ENCODE measurements at regions not wholly inside any gene's neighbourhood (a gene's known extent, or its start where the extent isn't known, plus 50 kb on each side); places are given as distances from the start of the nearest gene placed in this dataset.

- Histone ChIP-seq H3K9me3 (ENCODE audit: control insufficient read depth, low read depth, low read length) (no peaks in the 10 kb centered on the region), H3K36me3 (ENCODE audit: control insufficient read depth, insufficient read depth, low read length) (no peaks in the 10 kb centered on the region), H3K27me3 (ENCODE audit: control insufficient read depth, insufficient read depth, low read length) (no peaks in the 10 kb centered on the region), H3K4me1 (ENCODE audit: control insufficient read depth, insufficient read depth, low read length) (no peaks in the 10 kb centered on the region), H3K27ac (ENCODE audit: low read length) (no peak overlapping the region), H3K4me3 (ENCODE audit: low read length) (no peak overlapping the region)
- 89% methylated on average over 1 of the region's 3 CpGs for WGBS (ENCODE audit: insufficient coverage, low lambda C conversion rate)
- DNase-seq = no peak
These were observed 771.6 kb downstream of the LRFN5 start for GRCh38 chr14:42378274-42378673.

- Histone ChIP-seq H3K9me3 (ENCODE audit: control insufficient read depth, low read depth, low read length) (no peaks in the 10 kb centered on the region), H3K27ac (ENCODE audit: low read length) (no peak overlapping the region), H3K36me3 (ENCODE audit: control insufficient read depth, insufficient read depth, low read length) (no peaks in the 10 kb centered on the region), H3K27me3 (ENCODE audit: control insufficient read depth, insufficient read depth, low read length) (no peaks in the 10 kb centered on the region), H3K4me1 (ENCODE audit: control insufficient read depth, insufficient read depth, low read length) (no peaks in the 10 kb centered on the region), H3K4me3 (ENCODE audit: low read length) (no peak overlapping the region)
- DNase-seq = no peak
These were observed 767.7 kb downstream of the LRFN5 start for GRCh38 chr14:42374332-42374731.

GRCh38 chr14:42370056-42370455 is 763.4 kb downstream of the LRFN5 start:
- H3K27me3 ChIP-seq (ENCODE audit: control insufficient read depth, insufficient read depth, low read length) = no peaks in the 10 kb centered on the region
- H3K4me3 ChIP-seq (ENCODE audit: low read length) = no peak overlapping the region
- H3K4me1 ChIP-seq (ENCODE audit: control insufficient read depth, insufficient read depth, low read length) = no peaks in the 10 kb centered on the region
- no peaks in the 10 kb centered on the region for H3K9me3 ChIP-seq (ENCODE audit: control insufficient read depth, low read depth, low read length)
- H3K27ac ChIP-seq (ENCODE audit: low read length) = no peak overlapping the region
- no CpG with 5 or more reads among the region's 1 CpG for WGBS (ENCODE audit: insufficient coverage, low lambda C conversion rate)
- H3K36me3 ChIP-seq (ENCODE audit: control insufficient read depth, insufficient read depth, low read length) = no peaks in the 10 kb centered on the region
- DNase-seq = no peak

GRCh38 chr14:42368234-42368633 is 761.6 kb downstream of the LRFN5 start:
- DNase-seq = no peak
- WGBS (ENCODE audit: insufficient coverage, low lambda C conversion rate) = no CpG with 5 or more reads among the region's 1 CpG
- Histone ChIP-seq H3K4me3 (ENCODE audit: low read length) (no peak overlapping the region), H3K36me3 (ENCODE audit: control insufficient read depth, insufficient read depth, low read length) (no peaks in the 10 kb centered on the region), H3K27me3 (ENCODE audit: control insufficient read depth, insufficient read depth, low read length) (no peaks in the 10 kb centered on the region), H3K4me1 (ENCODE audit: control insufficient read depth, insufficient read depth, low read length) (no peaks in the 10 kb centered on the region), H3K9me3 (ENCODE audit: control insufficient read depth, low read depth, low read length) (no peaks in the 10 kb centered on the region), H3K27ac (ENCODE audit: low read length) (no peak overlapping the region)

GRCh38 chr14:42353315-42353714 is 746.6 kb downstream of the LRFN5 start:
- no peaks in the 10 kb centered on the region for H3K9me3 ChIP-seq (ENCODE audit: control insufficient read depth, low read depth, low read length)
- no peaks in the 10 kb centered on the region for H3K4me1 ChIP-seq (ENCODE audit: control insufficient read depth, insufficient read depth, low read length)
- no peak overlapping the region for H3K4me3 ChIP-seq (ENCODE audit: low read length)
- no peaks in the 10 kb centered on the region for H3K36me3 ChIP-seq (ENCODE audit: control insufficient read depth, insufficient read depth, low read length)
- no peak overlapping the region for H3K27ac ChIP-seq (ENCODE audit: low read length)
- no peak for DNase-seq
- WGBS (ENCODE audit: insufficient coverage, low lambda C conversion rate) = 83% methylated on average over 1 of the region's 2 CpGs
- H3K27me3 ChIP-seq (ENCODE audit: control insufficient read depth, insufficient read depth, low read length) = no peaks in the 10 kb centered on the region

GRCh38 chr14:42335918-42336317 is 729.2 kb downstream of the LRFN5 start:
- H3K9me3 ChIP-seq (ENCODE audit: control insufficient read depth, low read depth, low read length) = no peaks in the 10 kb centered on the region
- H3K27ac ChIP-seq (ENCODE audit: low read length) = no peak overlapping the region
- no peaks in the 10 kb centered on the region for H3K4me1 ChIP-seq (ENCODE audit: control insufficient read depth, insufficient read depth, low read length)
- WGBS (ENCODE audit: insufficient coverage, low lambda C conversion rate) = 22% methylated on average over 1 of the region's 1 CpG
- H3K27me3 ChIP-seq (ENCODE audit: control insufficient read depth, insufficient read depth, low read length) = no peaks in the 10 kb centered on the region
- H3K4me3 ChIP-seq (ENCODE audit: low read length) = no peak overlapping the region
- no peaks in the 10 kb centered on the region for H3K36me3 ChIP-seq (ENCODE audit: control insufficient read depth, insufficient read depth, low read length)
- no peak for DNase-seq

- H3K4me3 ChIP-seq (ENCODE audit: low read length) = no peak overlapping the region
- DNase-seq = no peak
- H3K4me1 ChIP-seq (ENCODE audit: control insufficient read depth, insufficient read depth, low read length) = no peaks in the 10 kb centered on the region
- whole genome bisulfite sequencing (ENCODE audit: insufficient coverage, low lambda C conversion rate) = 93% methylated on average over 2 of the region's 2 CpGs
- no peaks in the 10 kb centered on the region for H3K27me3 ChIP-seq (ENCODE audit: control insufficient read depth, insufficient read depth, low read length)
- no peak overlapping the region for H3K27ac ChIP-seq (ENCODE audit: low read length)
- H3K9me3 ChIP-seq (ENCODE audit: control insufficient read depth, low read depth, low read length) = no peaks in the 10 kb centered on the region
- no peaks in the 10 kb centered on the region for H3K36me3 ChIP-seq (ENCODE audit: control insufficient read depth, insufficient read depth, low read length)
These were observed 728.3 kb downstream of the LRFN5 start for GRCh38 chr14:42334931-42335330.

GRCh38 chr14:42323426-42323825 is 716.8 kb downstream of the LRFN5 start:
- H3K27ac ChIP-seq (ENCODE audit: low read length) = no peak overlapping the region
- H3K27me3 ChIP-seq (ENCODE audit: control insufficient read depth, insufficient read depth, low read length) = no peaks in the 10 kb centered on the region
- no peaks in the 10 kb centered on the region for H3K36me3 ChIP-seq (ENCODE audit: control insufficient read depth, insufficient read depth, low read length)
- no peaks in the 10 kb centered on the region for H3K4me1 ChIP-seq (ENCODE audit: control insufficient read depth, insufficient read depth, low read length)
- no peak overlapping the region for H3K4me3 ChIP-seq (ENCODE audit: low read length)
- WGBS (ENCODE audit: insufficient coverage, low lambda C conversion rate) = no CpG with 5 or more reads among the region's 1 CpG
- DNase-seq = no peak
- no peaks in the 10 kb centered on the region for H3K9me3 ChIP-seq (ENCODE audit: control insufficient read depth, low read depth, low read length)

- no peak for DNase-seq
- H3K27ac ChIP-seq (ENCODE audit: low read length) = no peak overlapping the region
- H3K9me3 ChIP-seq (ENCODE audit: control insufficient read depth, low read depth, low read length) = no peaks in the 10 kb centered on the region
- H3K27me3 ChIP-seq (ENCODE audit: control insufficient read depth, insufficient read depth, low read length) = no peaks in the 10 kb centered on the region
- no peaks in the 10 kb centered on the region for H3K36me3 ChIP-seq (ENCODE audit: control insufficient read depth, insufficient read depth, low read length)
- WGBS (ENCODE audit: insufficient coverage, low lambda C conversion rate) = no CpG with 5 or more reads among the region's 3 CpGs
- H3K4me3 ChIP-seq (ENCODE audit: low read length) = no peak overlapping the region
- no peaks in the 10 kb centered on the region for H3K4me1 ChIP-seq (ENCODE audit: control insufficient read depth, insufficient read depth, low read length)
These were observed 716.0 kb downstream of the LRFN5 start for GRCh38 chr14:42322531-42323284.

- Histone ChIP-seq H3K27ac (ENCODE audit: low read length) (no peak overlapping the region), H3K9me3 (ENCODE audit: control insufficient read depth, low read depth, low read length) (no peaks in the 10 kb centered on the region), H3K4me1 (ENCODE audit: control insufficient read depth, insufficient read depth, low read length) (no peaks in the 10 kb centered on the region), H3K36me3 (ENCODE audit: control insufficient read depth, insufficient read depth, low read length) (no peaks in the 10 kb centered on the region), H3K27me3 (ENCODE audit: control insufficient read depth, insufficient read depth, low read length) (no peaks in the 10 kb centered on the region), H3K4me3 (ENCODE audit: low read length) (no peak overlapping the region)
- no peak for DNase-seq
These were observed 713.3 kb downstream of the LRFN5 start for GRCh38 chr14:42319996-42320395.

GRCh38 chr14:42316693-42317092 is 710.0 kb downstream of the LRFN5 start:
- Histone ChIP-seq H3K36me3 (ENCODE audit: control insufficient read depth, insufficient read depth, low read length) (no peaks in the 10 kb centered on the region), H3K4me1 (ENCODE audit: control insufficient read depth, insufficient read depth, low read length) (no peaks in the 10 kb centered on the region), H3K4me3 (ENCODE audit: low read length) (no peak overlapping the region), H3K27me3 (ENCODE audit: control insufficient read depth, insufficient read depth, low read length) (no peaks in the 10 kb centered on the region), H3K9me3 (ENCODE audit: control insufficient read depth, low read depth, low read length) (no peaks in the 10 kb centered on the region), H3K27ac (ENCODE audit: low read length) (no peak overlapping the region)
- no peak for DNase-seq

Data from large intestine (tissue), 3 donors.